Neural cell (in vitro differentiated cells): ENCODE measurements at regions not wholly inside any gene's neighbourhood (a gene's known extent, or its start where the extent isn't known, plus 50 kb on each side); places are given as distances from the start of the nearest gene placed in this dataset.

ENCODE experiments used
- H2AFZ ChIP-seq: fragments of 200-600, 300-800 bp; sonication (generic), shearing (Covaris generic); 2 replicates; pipeline ENCODE4 v1.6.0; 2014; ENCODE audit warnings: low read depth, mild to moderate bottlenecking, antibody characterized with exemption, low read length, moderate library complexity
- H3F3A ChIP-seq: fragments of 200-600 bp; shearing (Covaris generic); 2 replicates; pipeline ENCODE4 v1.6.1; 2016; ENCODE audit warnings: mild to moderate bottlenecking, moderate library complexity, mixed read lengths, antibody characterized with exemption, low read length; ENCODE audit not compliant: insufficient read depth, poor library complexity, severe bottlenecking
- H3K27ac ChIP-seq: fragments of 200-600, 300-800 bp; sonication (generic), shearing (Covaris generic); 2 replicates; pipeline ENCODE4 v1.5.1; 2014; ENCODE audit warnings: mild to moderate bottlenecking, low read length, moderate library complexity
- H3K27me3 ChIP-seq: fragments of 300-800, 200-600 bp; sonication (generic), shearing (Covaris generic); 2 replicates; pipeline ENCODE4 v1.6.0; 2014; ENCODE audit warnings: mild to moderate bottlenecking, low read depth, low read length, moderate library complexity; ENCODE audit not compliant: insufficient read depth
- H3K36me3 ChIP-seq: fragments of 300-800, 200-600 bp; sonication (generic), shearing (Covaris generic); 2 replicates; pipeline ENCODE4 v1.5.1; 2014; ENCODE audit warnings: mild to moderate bottlenecking, antibody characterized with exemption, low read length, moderate library complexity; ENCODE audit not compliant: insufficient read depth
- H3K4me2 ChIP-seq: fragments of 300-800, 200-600 bp; sonication (generic), shearing (Covaris generic); 2 replicates; pipeline ENCODE4 v1.6.0; 2014; ENCODE audit warnings: mild to moderate bottlenecking, low read length
- H3K4me3 ChIP-seq: fragments of 300-800, 200-600 bp; sonication (generic), shearing (Covaris generic); 2 replicates; pipeline ENCODE4 v1.5.1; 2014; ENCODE audit warnings: mild to moderate bottlenecking, low read length, moderate library complexity
- H3K79me2 ChIP-seq: fragments of 200-600 bp; shearing (Covaris generic); replicated peaks from 2 replicates; pipeline ENCODE4 v1.6.0; 2014; ENCODE audit warnings: mild to moderate bottlenecking, low read length, moderate library complexity; ENCODE audit not compliant: insufficient read depth
- H3K9ac ChIP-seq: fragments of 300-800, 200-600 bp; sonication (generic), shearing (Covaris generic); 2 replicates; pipeline ENCODE4 v1.6.1; 2016; ENCODE audit warnings: mild to moderate bottlenecking, low read length, mixed read lengths
- H3K9me2 ChIP-seq: fragments of 200-600 bp; shearing (Covaris generic); 2 replicates; pipeline ENCODE4 v1.6.1; 2016; ENCODE audit warnings: mild to moderate bottlenecking, low read length, mixed read lengths; ENCODE audit not compliant: insufficient read depth
- H3K9me3 ChIP-seq: fragments of 200-600, 300-800 bp; sonication (generic), shearing (Covaris generic); 2 replicates; pipeline ENCODE4 v1.6.1; 2016; ENCODE audit warnings: mild to moderate bottlenecking, mixed run types, low read length, moderate library complexity, mixed read lengths
- H4K20me1 ChIP-seq: fragments of 200-600 bp; shearing (Covaris generic); 2 replicates; pipeline ENCODE4 v1.6.1; 2016; ENCODE audit warnings: mild to moderate bottlenecking, mixed run types; ENCODE audit not compliant: insufficient read depth
- EP300 ChIP-seq: fragments of 450-650 bp; conservative IDR thresholded peaks from 2 replicates; pipeline ENCODE4 v1.6.1; 2014; ENCODE audit warnings: antibody characterized with exemption, mild to moderate bottlenecking, moderate library complexity; ENCODE audit not compliant: poor library complexity, severe bottlenecking
- EZH2 ChIP-seq: fragments of 200-600, 300-800 bp; shearing (Covaris generic), sonication (generic); IDR thresholded peaks from 2 replicates; pipeline ENCODE4 v1.6.1; 2014; ENCODE audit warnings: antibody characterized with exemption, low read length, borderline replicate concordance, mild to moderate bottlenecking; ENCODE audit not compliant: insufficient read depth, poor library complexity, severe bottlenecking
- MXI1 ChIP-seq: fragments of 450-650 bp; conservative IDR thresholded peaks from 2 replicates; pipeline ENCODE4 v1.6.1; 2014; ENCODE audit warnings: antibody characterized with exemption, mild to moderate bottlenecking; ENCODE audit not compliant: poor library complexity, severe bottlenecking
- POLR2AphosphoS5 ChIP-seq: IDR thresholded peaks from 2 replicates; pipeline ENCODE4 v1.6.1; 2012
- RAD21 ChIP-seq: fragments of 450-650 bp; conservative IDR thresholded peaks from 2 replicates; pipeline ENCODE4 v1.6.1; 2014; ENCODE audit warnings: antibody characterized with exemption, mild to moderate bottlenecking, moderate library complexity
- REST ChIP-seq: IDR thresholded peaks from 2 replicates; pipeline ENCODE4 v1.6.1; 2012; ENCODE audit warnings: borderline replicate concordance
- SMC3 ChIP-seq: fragments of 450-650 bp; conservative IDR thresholded peaks from 2 replicates; pipeline ENCODE4 v1.6.1; 2014; ENCODE audit warnings: antibody characterized with exemption, mild to moderate bottlenecking, moderate library complexity; ENCODE audit not compliant: poor library complexity
- TAF1 ChIP-seq: IDR thresholded peaks from 2 replicates; pipeline ENCODE4 v1.6.1; 2012; ENCODE audit warnings: low read depth
- TF ChIP-seq, protein P1 (sequence below): fragments of 450-650 bp; IDR thresholded peaks from 2 replicates; pipeline ENCODE4 v1.5.1; 2014; ENCODE audit warnings: antibody characterized with exemption, mild to moderate bottlenecking, moderate library complexity; ENCODE audit not compliant: poor library complexity, severe bottlenecking

GRCh38 chr7:80082213-80082612, 52.4 kb upstream of the GNAI1 start:
- H3K4me2 ChIP-seq: no peak overlapping the region
- TF ChIP-seq REST: no peak
- TF ChIP-seq TAF1: no peak
- TF ChIP-seq EP300: no peak
- TF ChIP-seq, protein P1, sequence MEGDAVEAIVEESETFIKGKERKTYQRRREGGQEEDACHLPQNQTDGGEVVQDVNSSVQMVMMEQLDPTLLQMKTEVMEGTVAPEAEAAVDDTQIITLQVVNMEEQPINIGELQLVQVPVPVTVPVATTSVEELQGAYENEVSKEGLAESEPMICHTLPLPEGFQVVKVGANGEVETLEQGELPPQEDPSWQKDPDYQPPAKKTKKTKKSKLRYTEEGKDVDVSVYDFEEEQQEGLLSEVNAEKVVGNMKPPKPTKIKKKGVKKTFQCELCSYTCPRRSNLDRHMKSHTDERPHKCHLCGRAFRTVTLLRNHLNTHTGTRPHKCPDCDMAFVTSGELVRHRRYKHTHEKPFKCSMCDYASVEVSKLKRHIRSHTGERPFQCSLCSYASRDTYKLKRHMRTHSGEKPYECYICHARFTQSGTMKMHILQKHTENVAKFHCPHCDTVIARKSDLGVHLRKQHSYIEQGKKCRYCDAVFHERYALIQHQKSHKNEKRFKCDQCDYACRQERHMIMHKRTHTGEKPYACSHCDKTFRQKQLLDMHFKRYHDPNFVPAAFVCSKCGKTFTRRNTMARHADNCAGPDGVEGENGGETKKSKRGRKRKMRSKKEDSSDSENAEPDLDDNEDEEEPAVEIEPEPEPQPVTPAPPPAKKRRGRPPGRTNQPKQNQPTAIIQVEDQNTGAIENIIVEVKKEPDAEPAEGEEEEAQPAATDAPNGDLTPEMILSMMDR: no peak
- no peak for TF ChIP-seq SMC3
- TF ChIP-seq EZH2: no peak
- no peak for TF ChIP-seq POLR2AphosphoS5
- TF ChIP-seq RAD21: no peak
- TF ChIP-seq MXI1: no peak
- no peaks in the 10 kb centered on the region for H3K79me2 ChIP-seq
- H3K27me3 ChIP-seq: no peaks in the 10 kb centered on the region
- no peak overlapping the region for H3K4me3 ChIP-seq
- no peak overlapping the region for H2AFZ ChIP-seq
- H3K9ac ChIP-seq: no peak overlapping the region
- H3K27ac ChIP-seq: no peak overlapping the region
- no peaks in the 10 kb centered on the region for H3K36me3 ChIP-seq
- H4K20me1 ChIP-seq: no peaks in the 10 kb centered on the region
- H3K9me3 ChIP-seq: no peaks in the 10 kb centered on the region
- H3F3A ChIP-seq: no peaks in the 10 kb centered on the region
- no peaks in the 10 kb centered on the region for H3K9me2 ChIP-seq

DNA sequence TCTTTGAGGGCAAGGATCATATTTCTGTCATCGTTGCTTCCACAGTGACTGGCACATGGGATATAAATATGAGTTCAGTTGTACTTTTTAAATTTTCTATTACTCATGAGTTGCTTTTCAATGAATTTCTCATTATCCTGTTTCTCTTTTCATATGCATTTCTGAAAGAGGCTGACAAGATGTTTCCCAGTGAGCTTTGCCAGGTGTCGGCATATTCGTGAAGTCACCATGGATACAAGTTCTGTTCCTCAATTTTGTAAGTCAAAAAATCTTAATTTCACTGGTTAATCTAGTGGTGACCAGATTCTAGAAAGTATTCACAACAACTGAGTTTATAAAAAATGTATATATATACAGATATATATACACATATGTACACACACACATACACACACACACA, 55.7 kb upstream of the GNAI1 start:
- H3F3A ChIP-seq: no peaks in the 10 kb centered on the region
- TF ChIP-seq, protein P1: no peak
- no peak for TF ChIP-seq POLR2AphosphoS5
- TF ChIP-seq EP300: no peak
- no peak for TF ChIP-seq RAD21
- TF ChIP-seq TAF1: no peak
- TF ChIP-seq REST: no peak
- no peak for TF ChIP-seq SMC3
- TF ChIP-seq MXI1: no peak
- no peaks in the 10 kb centered on the region for H3K79me2 ChIP-seq
- H3K9me2 ChIP-seq: no peaks in the 10 kb centered on the region
- H3K4me3 ChIP-seq: no peak overlapping the region
- H3K9me3 ChIP-seq: no peaks in the 10 kb centered on the region
- H3K4me2 ChIP-seq: no peak overlapping the region
- no peaks in the 10 kb centered on the region for H3K27me3 ChIP-seq
- H2AFZ ChIP-seq: no peak overlapping the region
- no peaks in the 10 kb centered on the region for H3K36me3 ChIP-seq
- H3K27ac ChIP-seq: no peak overlapping the region
- H4K20me1 ChIP-seq: no peaks in the 10 kb centered on the region
- H3K9ac ChIP-seq: no peak overlapping the region
